RPMI8226 (cell line): ENCODE measurements at regions not wholly inside any gene's neighbourhood (a gene's known extent, or its start where the extent isn't known, plus 50 kb on each side); places are given as distances from the start of the nearest gene placed in this dataset.
A peak's percentile ranks its signal among the peaks of the same experiment; 100 is the strongest.

Experiments used
- DNase-seq: peaks from one replicate; pipeline ENCODE4 v3.0.0-alpha.2; 2015

- no peak for DNase-seq
These were observed 170.9 kb upstream of the NPVF start for GRCh38 chr7:25399000-25399750.

DNA sequence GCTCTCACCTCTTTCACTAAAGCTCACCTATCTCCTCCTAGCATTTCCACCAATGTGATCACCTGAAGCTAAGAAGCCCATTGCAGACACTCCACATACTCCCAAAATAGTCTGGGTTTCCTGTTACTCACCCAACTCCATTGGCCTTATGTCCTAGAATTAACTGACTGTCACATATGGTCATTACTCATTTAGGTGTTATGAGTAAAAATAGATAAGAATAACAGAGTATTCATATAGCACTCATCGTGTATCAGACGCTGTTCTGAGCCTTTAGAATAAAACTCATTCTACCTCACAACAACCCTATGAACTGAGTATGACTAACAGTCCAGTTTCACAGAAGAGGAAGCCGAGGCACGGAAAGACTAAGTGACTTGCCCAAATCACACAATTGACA lies 174.2 kb upstream of the NPVF start:
- no peak for DNase-seq

DNA sequence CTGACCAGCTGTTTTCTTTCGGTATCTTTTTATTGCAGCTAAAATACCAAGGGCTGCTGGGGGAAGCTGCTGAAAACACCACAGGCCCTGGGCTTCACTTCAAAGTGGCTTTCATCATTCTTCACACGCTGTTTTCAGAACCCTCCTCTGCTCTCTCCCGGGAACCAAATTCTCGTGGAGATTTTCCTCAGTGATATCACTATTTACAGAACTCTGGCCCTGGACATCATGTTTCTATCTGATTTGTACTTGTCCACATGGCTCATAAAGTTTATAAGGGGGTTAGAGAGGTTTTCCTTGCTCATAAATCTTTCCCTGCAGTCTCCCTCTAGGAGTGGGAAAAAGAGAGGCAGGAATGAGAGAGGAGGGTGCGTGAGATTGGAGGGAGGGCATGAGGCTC lies 177.4 kb upstream of the NPVF start:
- DNase-seq = no peak

GRCh38 chr7:25407053-25407452 lies 178.8 kb upstream of the NPVF start:
- DNase-seq = no peak

- no peak for DNase-seq
These were observed 179.9 kb upstream of the NPVF start for GRCh38 chr7:25408012-25408687.

DNA sequence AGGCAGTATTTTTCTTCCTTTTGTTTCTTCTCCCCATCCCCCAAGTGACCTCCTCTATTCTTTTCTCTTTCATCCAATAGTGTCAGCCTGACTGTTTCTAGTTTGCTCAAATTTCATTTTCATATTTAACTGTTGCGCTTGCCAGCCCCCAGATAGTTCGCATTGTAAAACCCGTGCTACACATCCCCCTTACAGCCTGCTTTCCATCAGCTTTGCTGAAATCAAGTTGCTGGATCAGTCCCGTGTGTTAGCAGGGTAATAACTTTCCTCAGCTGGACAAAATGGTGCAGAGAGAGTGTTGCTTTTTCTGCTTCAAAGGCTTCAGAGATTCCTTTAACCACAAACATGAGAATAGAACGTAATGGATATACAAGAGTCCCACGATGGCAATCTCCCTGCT lies 180.6 kb upstream of the NPVF start:
- no peak for DNase-seq

GRCh38 chr7:25409897-25410636 lies 181.8 kb upstream of the NPVF start:
- DNase-seq = no peak

- DNase-seq = no peak
These were observed 192.5 kb upstream of the NPVF start for GRCh38 chr7:25420771-25421170.

DNA sequence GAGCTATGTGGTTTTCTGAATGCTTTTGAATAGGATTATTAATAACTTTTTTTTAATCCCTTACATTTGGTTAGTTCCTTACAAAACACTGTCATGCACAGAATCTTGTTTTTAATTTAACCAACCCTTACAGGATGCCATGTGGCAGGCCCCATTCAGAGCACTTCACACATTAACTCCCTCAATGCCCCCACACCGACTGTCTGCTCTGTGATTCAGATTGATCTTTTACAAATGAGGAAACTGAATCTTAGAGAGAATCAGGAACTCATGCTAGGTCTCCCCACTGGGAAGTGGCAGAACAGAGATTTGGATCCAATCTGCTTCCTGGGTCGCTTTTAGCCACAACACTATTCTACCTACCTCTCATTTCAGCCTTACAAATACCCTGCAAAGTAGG lies 195.8 kb upstream of the NPVF start:
- DNase-seq = no peak

- DNase-seq = no peak
These were observed 196.6 kb upstream of the NPVF start for GRCh38 chr7:25424855-25425254.

DNA sequence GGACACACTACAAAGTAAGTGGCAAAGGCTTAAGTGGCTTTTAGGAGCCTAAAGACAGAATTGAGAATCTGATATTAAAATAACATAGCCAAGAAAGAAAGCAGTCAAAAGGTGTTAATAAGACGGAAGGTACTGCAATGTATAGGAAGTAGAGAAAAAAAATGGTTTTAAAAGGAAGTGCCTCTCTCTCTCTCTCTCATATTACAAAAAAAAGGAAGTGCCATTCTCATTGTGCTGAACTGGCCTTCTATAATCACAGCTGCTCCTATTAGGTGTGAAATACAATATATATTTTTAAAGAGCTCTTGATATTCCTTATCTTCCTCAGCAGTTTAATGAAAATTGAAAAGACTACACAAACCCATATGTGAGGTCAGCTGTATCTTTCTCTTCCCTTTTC lies 199.4 kb upstream of the NPVF start:
- DNase-seq = no peak

DNA sequence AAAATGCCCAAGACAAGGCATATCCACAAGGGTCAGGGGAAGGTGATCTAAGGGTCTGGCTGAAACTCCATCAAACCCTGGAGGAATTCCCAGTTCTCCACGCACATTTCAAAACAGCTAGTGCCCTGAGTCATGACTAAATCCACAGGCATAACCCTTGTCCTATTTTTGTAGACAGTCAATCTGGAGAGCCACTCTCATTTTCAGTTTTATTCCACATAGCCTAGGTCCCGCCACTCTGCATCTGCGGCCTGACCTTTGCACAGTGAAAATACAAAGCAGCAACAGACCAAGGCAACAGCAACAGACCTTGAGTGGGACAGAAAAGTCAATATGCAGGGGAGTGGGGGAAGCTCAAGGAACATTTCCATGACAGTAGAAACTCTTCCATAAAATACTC lies 201.4 kb upstream of the NPVF start:
- no peak for DNase-seq

DNA sequence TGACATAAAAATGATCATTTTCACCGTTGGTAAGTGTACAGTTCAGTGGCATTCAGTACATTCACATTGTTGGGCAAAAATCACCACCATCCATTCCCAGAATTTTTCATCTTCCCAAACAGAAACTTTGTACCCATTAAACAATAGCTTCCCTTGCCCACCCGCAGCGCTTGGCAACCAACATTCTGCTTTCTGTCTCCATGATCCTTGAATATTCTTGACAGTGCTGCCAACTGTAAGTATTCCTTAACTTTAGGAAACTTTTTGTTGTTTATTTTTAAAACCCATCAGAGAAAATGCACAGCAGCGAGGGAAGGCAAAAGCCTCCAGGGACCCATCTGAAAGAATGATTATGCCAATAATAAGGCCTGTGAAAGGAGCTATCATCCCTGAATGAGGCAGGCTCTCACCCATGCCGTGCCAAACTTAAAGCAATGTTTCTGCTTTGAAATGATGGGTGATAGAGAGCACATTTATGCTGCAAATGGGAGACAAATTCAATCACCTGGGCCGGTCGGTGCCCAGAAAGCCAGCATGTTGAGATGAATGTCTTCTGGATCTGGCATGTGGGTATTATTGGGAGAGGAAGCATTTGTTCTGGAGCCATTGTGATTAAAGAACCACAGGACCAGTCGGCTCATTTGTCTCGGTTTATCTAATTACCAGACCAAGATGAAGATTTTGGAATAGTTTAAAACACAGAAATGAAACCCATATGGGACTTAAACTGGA lies 202.1 kb upstream of the NPVF start:
- DNase-seq = no peak

- DNase-seq = no peak
These were observed 203.7 kb upstream of the NPVF start for GRCh38 chr7:25431956-25432450.

GRCh38 chr7:25432807-25433206 lies 204.5 kb upstream of the NPVF start:
- no peak for DNase-seq

GRCh38 chr7:25436413-25436812 lies 208.1 kb upstream of the NPVF start:
- no peak for DNase-seq

DNA sequence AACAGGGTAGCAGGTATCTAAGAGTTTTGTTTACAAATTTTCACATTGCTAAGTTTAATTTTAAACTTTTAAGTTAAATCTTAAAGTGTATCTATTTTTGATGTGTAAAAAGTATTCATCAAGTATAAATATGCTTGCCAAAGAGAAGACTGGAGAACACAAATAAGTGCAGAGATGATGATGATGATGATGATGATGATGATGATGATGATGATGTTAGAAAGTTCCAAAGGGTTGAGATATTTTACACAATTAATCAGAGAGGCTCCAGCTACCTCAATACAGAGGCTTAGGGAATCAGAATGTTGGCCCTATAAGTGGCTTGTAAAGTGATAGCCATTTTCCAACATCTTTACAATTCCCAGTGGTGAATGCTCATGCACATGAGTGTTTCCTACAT lies 209.0 kb upstream of the NPVF start:
- DNase-seq = no peak

GRCh38 chr7:25444991-25445390 lies 216.7 kb upstream of the NPVF start:
- DNase-seq = no peak

DNA sequence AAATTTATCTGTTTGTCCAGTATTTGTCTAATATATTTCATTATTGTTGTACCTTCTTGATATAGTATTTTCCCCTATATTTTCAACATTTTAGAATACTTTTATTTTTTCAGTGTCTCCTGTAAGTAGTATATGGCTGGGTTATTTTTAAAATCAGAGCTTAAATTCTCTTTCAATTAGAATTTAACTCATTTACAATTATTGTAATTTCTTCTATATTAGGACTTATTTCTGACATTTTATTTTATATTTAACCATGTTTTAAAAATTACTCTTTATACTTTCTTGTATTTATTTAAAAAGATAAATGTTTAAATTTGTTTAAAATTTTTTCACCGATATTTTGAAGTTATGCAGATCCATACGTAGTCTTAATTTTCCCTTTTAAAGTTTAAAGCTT lies 220.0 kb upstream of the NPVF start:
- DNase-seq = no peak

DNA sequence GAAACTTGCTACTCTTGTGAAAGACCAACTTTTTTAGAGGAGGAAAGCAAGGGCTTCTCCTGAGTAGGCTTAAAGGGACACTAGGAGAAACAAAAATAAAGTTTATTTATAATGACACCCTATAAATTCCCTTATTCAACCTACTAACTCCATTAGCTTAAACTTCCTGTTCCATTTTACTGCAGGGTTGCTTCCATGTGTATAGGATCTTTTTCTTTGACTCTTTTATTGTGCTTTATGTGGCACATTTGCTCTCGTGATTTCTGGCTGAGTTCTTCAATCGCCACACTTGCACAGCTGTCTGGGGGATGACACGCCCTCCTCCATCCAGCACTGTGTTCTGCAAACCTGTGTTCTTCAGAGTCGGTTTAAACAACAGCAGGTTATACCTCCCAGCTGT lies 225.7 kb upstream of the NPVF start:
- peak; percentile 36 for DNase-seq

DNA sequence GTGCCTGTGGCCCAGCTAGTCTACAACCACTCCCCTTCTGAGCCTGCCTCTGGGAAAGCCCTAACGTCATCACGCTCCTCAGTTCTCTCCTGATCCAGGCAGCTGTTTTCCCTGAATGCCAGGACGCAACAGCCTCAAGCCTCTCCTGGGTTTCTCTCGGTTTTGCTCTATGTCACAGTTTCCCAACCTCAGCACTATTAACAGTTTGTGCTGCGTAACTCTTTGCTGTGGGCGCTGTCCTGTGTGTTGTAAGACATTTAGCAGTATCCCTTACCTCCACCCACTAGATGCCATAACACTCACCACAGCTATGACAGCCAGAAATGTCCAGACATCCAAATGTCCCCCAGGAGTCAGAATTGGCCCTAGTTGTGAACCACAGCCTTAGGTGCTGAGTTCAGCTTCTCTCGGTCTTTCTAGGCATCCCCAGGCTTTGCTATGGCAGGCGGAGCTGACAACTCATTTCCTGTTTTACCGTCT lies 226.3 kb upstream of the NPVF start:
- DNase-seq = peak; percentile 79

GRCh38 chr7:25455683-25456251 lies 227.5 kb upstream of the NPVF start:
- DNase-seq = no peak
